NCI-H748 (cell line): ENCODE measurements at regions not wholly inside any gene's neighbourhood (a gene's known extent, or its start where the extent isn't known, plus 50 kb on each side); places are given as distances from the start of the nearest gene placed in this dataset.
"Not testable (repeated sequence)": the region's sequence is repeated elsewhere in the genome, so short reads cannot be mapped to it uniquely, and the experiment has no call there.

Source experiments
- DNase-seq: peaks from one replicate; lab custom pipeline; 2025; ENCODE audit not compliant: unreplicated experiment; lab: John Stamatoyannopoulos, UW

DNA sequence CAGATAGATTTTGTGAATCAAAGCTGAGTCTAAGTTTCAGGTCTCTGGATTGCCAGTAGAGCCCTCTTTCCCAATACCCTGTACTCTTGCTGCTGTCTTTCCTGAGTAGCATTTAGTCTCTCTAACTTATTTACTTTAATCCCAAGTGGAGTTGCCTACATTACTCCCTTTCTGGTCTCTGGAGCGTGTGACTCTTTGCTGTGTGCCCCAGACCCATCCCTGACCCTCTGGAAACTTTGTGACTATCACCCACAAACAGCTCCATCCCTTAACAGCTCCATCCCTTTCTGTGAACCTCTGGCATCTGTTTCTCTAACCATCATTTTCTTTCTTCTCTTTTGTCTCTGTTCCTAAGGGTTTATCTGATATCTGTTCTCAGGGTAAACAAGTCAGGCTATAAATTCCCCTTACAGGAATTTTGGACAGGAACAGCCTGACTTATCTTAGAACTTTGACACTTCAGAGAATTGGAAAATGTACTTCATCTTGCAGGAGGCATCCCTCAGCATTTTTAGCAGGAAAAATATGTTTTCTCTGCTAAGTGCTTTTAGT lies 1167.1 kb upstream of the SEMA6A start:
- no peak for DNase-seq

DNA sequence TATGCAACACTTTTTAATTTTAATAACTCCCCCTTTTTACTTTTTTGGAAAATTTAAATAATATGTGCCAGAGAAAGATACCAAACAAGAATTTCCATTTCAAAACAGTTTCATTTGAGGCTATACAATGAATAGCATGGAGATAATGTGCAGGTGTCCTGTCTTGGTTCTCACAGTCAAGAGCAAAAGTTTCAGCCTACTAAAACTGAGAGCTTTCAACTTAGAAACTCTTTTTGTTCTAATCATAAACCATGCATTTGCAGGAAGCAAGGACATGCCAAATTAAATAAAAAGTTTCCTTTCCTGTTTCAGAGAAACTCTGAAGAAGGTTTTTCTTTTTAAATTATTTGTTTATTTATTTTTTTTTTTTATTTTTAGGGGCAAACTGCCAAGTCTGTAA lies 1165.6 kb upstream of the SEMA6A start:
- DNase-seq, result no peak

DNA sequence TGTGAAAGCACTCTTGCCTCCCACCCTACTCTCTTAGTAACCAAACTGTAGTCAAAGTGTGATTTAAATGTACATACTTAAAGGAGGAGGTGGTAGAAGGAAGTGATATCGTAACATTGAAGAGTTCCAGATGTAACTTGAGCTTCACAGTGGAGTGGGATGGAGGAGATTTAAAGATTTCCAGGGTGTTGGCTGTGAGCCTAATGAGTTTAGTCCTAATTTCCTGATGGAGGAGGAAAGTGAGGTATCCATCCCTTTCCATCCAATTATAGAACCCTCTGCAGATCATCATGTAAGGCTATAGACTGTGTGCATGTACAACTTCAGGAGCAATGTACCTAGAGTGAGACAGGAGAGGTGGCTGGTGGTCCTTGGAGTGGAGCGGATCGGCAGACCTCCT lies 1163.9 kb upstream of the SEMA6A start:
- no peak for DNase-seq

DNA sequence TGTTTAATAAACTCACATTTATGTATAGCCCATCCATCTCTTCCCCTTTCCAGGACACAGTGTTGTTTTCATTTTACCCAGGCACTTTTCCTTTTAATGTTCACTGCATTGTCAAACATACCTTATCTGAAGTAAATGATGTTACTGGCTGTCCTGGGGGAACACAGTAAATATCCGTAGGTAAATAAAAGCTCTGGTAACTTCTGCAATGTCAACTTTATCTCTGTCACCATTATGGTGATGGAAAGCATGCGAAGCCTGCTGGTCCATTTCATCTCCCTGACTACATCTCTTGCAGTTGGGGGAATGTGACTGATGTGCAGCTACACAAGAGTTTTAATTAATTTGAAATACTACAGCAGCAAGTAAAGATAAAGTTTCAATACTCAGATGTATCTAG lies 1162.1 kb upstream of the SEMA6A start:
- DNase-seq, result no peak

DNA sequence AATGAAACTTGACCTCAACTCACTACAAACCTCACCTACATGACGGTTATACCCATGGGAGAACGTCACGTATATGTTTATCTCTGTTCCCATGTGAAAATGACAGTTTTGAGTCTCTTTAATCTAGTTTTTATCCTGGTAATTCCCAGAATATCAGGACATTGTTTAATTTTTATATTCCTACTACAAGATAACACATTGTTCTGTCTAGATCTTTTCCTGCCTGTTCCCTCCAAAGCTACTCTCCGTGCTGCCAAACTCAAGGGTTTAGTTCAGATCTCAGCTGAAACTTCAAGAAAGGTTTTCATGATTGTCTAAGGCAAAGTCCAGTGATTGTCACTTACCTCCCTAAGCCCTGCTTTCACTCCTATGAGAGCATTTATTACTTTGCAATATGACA lies 1159.4 kb upstream of the SEMA6A start:
- no peak for DNase-seq

DNA sequence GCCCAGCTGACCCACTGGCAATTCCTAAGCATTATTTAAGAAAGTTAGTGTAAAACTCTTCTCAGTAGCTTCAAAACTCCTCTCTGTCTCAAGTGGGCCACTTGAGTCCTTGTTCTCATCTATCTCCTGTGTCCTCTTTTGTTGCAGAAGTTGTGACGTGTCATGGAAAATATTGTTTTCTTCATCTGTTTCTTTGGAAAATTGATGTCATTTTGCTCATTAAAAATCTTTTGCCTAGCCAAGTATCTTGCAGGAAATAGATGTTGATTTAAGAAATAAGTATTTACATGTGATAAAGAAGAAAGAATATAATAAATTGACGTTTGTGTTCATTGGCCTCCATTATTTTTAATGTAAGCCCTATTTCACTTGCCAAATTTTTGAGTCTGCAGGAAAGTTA lies 1158.4 kb upstream of the SEMA6A start:
- DNase-seq, result no peak

DNA sequence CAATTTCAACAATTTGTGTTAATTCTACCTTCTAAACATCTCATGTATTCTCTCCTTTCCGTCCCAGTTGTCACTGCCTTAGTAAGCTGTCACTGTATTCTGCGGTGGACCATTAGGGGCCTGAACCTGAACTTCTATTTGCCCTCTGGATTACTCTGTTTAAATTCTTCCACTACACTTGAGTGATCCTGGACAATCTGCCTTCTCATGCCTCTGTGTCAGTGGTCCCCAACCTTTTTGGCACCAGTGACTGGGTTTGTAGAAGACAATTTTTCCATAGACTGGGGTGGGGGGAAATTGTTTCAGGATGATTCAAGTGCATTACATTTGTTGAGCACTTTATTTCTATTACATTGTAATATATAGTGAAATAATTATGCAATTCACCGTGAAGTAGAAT lies 1157.6 kb upstream of the SEMA6A start:
- DNase-seq, result no peak

DNA sequence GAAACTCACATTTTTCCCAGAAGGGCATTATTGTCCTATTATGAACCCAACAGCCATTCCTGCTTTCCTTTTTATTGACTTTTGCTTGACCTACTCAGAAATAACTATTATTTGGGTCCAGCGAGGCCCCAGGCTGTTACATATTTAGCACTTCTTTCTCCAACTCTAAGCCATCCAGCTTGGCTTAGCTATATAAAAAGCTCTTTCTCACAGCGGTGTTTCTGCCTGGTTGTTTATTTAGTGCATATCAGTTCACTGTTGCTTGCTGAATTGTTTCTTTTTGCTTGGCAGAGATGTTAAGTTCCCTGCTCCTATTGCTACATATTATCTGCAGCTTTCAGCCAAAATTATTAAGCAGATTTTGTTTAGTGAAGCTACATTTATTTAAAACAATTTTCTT lies 1156.8 kb upstream of the SEMA6A start:
- no peak for DNase-seq

DNA sequence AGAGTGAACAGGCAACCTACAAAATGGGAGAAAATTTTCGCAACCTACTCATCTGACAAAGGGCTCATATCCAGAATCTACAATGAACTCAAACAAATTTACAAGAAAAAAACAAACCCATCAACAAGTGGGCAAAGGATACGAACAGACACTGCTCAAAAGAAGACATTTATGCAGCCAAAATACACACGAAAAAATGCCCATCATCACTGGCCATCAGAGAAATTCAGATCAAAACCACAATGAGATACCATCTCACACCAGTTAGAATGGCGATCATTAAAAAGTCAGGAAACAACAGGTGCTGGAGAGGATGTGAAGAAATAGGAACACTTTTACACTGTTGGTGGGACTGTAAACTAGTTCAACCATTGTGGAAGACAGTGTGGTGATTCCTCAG lies 1146.2 kb upstream of the SEMA6A start:
- DNase-seq, result not testable (repeated sequence)

DNA sequence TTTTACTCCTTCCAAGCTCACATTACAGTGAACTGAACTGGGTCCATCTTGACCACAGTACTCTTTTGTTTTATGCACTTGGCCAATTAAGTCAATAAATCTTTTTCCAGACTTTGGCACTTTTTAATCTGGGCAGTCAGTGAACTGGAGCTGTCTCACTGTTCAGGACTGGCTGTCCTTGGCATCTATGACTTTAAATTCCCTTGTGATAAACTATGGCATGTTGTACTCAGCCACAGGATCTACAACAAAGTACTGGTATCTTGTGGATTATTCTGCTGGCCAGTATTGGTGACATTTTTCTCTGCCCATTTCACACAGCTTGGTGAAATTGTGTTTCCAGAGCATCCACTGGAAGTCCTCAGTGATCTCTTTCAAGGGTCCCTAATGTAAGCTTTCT lies 1144.8 kb upstream of the SEMA6A start:
- DNase-seq, result no peak

DNA sequence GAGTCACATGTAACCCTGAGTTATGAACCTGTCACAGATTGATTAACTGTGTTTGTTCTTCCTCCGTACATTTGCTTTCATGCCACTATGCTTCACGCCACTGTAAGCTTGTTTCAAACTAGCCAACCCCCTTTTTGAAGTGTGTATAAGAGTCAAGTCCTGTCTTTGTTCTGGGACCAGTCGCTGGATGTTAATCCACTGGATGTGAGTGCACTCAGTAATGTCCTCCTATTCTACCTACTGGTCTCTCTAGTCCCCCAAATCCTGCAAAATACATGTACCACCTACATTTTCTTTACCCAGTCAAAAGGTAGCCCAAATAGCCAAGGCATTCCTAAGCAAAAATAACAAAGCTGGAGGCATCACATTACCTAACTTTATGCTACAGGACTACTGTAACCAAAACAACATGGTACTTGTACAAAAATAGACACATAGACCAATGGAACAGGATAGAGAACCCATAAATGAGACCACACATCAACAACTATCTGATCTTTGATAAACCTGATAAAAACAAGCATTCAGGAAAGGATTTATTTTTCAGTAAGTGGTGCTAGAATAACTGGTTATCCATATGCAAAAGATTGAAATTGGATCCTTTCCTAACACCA lies 1139.1 kb upstream of the SEMA6A start:
- DNase-seq, result no peak

DNA sequence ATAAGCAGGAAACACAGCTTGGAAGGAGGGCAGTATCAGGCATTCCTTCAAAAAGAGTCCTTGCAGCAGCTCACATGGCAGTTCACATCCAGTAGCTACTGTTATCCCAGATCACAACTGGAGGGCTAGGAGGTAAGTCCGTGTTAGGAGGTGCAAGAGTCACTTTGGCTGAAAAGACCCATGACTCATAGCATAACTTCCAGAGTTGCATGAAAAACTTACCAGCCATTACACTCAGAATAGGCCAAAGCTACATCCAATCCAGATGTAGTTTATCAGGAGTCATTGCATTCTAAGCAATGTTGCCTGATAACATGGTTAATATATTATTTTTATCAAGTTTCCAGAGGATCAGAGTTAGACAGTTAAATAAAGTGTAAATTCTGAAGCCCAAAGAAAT lies 1126.4 kb upstream of the SEMA6A start:
- no peak for DNase-seq

DNA sequence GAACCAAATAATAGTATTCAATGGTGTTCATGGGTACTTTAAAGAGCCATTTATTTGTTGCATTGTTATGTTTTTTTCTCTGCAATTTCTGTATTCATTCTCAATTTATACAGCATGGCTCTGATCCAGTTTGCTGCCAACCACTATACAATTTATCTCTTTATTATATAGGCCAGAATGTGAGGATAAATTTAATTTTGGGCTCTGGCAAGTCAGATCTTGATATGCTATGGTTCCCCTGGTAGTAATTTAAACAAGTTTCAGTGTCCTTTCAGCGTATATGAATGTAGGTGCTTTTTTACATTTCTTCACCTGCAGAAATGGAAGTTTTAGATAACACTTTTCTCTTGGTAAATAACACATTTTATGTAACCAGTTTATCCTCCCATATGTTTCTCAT lies 1118.0 kb upstream of the SEMA6A start:
- no peak for DNase-seq

DNA sequence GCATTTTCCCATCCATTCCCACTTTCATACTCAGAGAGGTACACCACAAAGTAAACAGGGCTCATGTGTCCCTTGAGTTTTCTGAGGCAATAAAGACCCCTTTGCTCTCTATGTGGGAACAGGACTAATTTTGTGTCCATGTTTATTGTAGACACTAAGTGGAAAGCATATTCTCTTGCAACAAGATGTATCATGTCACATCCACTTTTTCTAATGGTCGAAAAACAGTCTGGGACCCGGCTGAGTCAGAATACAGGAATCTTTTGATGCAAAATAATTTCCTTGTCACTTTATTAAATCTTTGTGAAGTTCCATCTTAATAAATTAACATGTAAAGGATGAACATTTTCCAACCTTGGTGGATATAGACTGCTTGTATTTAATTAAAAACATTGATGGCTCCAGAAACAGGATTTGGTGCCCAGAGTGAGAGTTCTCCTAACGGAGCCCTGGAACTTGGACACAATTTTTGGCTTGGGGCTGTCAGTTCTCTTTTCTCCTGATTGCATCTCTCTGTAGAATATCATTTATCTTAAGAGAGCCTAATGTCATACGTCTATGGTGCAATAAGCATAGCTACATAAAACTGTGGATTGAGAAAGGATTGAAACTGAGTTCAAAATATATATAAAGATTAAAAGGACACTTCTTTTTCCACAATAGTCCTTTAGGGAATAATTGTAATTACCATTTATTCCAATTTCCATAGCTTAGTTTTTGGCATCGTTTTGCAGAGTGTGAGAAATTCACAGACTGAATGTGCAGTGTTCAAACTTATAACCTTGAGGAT lies 1116.7 kb upstream of the SEMA6A start:
- DNase-seq, result no peak

DNA sequence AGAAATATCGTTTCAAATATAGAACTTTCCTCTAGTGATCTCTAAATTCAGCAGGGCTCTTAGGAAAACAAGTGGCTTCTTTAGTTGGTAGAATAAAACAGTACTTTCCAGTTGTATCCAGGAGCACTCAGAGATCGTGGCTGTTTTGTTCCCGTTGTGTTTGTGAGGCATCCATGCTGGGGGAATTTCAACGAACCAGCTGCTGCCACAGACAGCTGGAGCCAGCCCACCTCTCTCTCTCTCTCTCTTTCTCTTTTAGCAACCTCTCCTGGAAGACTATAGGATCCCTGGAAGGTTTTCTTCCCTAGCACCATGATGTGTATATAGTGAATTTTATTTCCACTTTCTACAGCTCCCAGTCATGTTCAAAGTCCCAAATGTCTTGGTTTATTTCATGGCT lies 1116.0 kb upstream of the SEMA6A start:
- DNase-seq, result no peak

DNA sequence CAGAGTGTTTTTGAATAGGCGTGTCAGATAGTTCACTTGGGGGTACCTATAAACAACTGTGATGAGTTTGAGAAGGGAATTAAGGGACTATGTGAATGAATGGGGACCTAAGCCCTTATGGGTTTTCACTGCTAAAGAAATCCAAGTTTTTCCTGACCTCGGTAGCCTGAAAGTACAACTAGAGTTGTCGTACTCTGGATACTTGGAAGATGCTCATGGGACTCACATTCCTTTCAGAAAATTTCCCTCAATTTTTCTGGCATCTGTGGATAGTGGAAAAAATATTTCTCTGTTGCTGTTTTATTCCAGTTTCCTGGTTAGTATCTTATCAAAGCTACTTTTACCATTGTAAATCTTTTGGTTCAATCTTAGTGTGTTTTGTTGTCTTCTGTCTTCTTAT lies 1112.3 kb upstream of the SEMA6A start:
- no peak for DNase-seq

DNA sequence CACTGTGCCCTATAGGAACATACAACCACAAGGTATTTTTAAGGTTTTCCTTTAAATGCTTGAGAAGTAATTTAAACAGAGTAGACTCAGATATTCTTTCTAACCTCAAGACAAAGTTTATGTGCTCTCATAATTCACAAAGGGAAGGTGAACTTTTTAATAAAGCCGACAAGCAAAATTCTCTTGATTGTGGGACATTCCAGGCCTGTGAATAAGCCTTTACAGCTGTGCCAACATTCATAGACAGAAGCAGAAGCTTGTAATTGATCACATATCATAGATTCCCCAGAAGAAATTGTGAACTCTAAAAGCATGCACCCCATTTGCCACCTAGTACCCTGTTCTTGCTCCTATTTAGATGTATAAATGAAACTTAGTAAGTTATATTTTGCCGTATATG lies 1107.8 kb upstream of the SEMA6A start:
- DNase-seq, result no peak

DNA sequence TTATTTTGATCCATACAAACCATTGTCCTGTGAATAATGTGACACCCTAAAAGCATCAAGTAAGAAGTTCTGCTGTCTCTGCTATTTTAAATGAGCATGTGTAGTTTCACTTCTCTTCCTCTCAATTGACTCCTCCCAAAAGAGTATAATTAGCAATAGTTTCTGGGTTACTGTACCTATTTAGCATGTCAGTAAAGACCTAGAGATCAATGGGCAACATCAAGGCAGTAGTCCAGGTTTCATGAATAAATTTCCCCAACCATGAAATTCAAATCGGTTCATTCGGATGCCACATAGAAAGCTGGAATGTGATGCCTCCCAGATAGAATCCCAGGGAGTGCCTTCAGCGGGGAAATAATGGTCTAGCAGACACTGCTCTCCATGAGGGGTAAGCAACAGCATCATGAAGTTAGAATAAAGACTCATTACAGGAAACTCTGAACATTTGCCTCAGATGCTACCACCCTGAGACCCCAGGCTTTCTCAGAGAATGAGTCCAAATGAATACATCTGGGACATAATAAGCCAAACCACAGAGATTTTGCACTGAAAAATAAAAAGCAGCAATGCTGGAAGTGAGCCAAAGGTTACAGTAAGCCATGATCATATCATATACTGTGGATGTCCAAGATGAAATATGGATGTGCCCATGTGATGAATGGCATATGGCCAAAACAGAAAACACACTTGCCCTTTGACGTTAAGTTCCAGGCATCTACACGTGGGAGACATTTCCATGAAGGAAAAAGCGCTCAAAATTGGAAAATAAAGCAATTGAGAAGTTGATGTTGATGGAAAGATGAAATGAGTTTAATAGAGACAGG lies 1107.0 kb upstream of the SEMA6A start:
- DNase-seq, result no peak

DNA sequence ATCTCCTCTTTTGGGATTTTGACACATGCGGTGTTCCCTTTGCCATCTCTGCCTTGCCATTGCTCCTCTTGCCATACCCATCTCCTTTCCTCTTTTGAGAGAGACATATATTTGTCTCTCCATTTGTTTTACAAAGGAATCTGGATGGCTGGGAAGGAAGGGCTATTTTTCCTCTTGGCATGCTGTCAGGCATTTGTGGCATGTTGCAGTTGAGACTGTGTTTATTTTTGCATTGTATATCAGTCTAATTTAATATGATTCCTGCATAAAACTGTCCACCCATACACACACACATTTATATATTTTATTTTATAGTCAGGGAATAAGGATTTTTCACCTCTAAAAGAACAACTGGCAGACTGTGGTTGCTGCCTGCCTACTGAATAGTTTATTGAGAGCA lies 1105.8 kb upstream of the SEMA6A start:
- no peak for DNase-seq

DNA sequence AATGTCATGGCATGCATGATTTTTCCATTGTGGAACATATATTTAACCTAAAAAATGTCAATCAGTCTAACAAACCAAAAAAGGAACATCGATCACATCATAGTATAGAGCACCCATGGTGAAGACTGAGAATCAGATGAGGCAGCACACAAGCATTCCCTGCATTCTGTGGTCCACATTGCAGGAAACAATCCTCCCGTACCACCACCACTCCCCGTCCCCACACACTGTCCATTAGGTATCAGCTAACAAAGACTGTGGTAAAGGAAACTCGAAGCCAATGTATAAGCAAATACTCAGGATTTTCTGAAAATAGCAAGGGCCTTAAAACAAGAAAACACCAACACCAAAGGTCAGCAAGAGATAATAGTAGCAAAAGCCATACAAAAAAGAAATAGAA lies 1104.4 kb upstream of the SEMA6A start:
- no peak for DNase-seq

DNA sequence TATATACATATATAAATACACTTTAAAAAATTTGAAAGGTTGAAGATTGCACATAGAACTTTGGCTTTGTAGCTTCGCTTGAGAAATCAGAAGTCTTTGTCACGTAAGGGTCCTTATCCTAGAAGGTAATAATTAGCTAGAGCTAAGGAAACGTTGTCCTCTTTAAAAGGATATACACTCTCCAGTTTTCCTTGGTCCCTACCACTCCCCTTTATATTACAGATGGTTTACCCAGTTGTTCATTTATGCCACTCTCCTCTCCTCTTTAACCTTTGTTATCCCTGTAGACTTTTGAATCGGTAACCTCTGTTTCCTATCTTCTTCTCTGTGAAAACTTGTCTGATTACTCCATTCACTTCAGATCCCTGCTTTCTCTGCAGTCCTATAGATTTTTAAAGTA lies 1101.0 kb upstream of the SEMA6A start:
- no peak for DNase-seq

DNA sequence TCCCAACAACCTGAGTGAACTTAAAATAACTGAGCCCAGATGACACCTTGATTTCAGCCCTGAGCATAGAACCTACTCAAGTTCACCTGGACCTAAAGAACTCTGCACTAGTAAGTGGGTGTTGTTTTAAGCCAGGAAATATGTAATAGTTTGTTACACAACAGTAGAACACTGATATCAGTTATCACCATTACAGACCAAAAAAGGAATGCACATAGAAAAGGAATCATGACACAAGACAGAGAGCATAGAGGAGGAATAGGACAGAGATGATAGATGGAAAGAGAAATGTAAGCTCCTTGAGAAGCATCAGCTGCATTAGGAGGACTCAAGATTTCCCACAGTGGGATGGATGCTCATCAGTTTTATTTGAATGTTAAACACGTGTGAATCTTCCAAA lies 1096.9 kb upstream of the SEMA6A start:
- no peak for DNase-seq
